ENCODE measurements at regions not wholly inside any gene's neighbourhood (a gene's known extent, or its start where the extent isn't known, plus 50 kb on each side); places are given as distances from the start of the nearest gene placed in this dataset.

- DNase-seq: no peak
These were observed 311.9 kb upstream of the SULF2 start for GRCh38 chr20:48096957-48097890.

- no peak for DNase-seq
These were observed 311.1 kb upstream of the SULF2 start for GRCh38 chr20:48096212-48096875.

- DNase-seq: no peak
These were observed 309.7 kb upstream of the SULF2 start for GRCh38 chr20:48094944-48095343.

- no peak for DNase-seq
These were observed 309.0 kb upstream of the SULF2 start for GRCh38 chr20:48094196-48094749.

GRCh38 chr20:48092596-48093280 is 307.5 kb upstream of the SULF2 start:
- no peak for DNase-seq

- no peak for DNase-seq
These were observed 305.5 kb upstream of the SULF2 start for GRCh38 chr20:48090784-48091183.

GRCh38 chr20:48090314-48090713 is 305.0 kb upstream of the SULF2 start:
- no peak for DNase-seq

GRCh38 chr20:48080583-48080982 is 295.3 kb upstream of the SULF2 start:
- DNase-seq: no peak

GRCh38 chr20:48079028-48079427 is 293.7 kb upstream of the SULF2 start:
- no peak for DNase-seq

GRCh38 chr20:48076747-48077146 is 291.5 kb upstream of the SULF2 start:
- no peak for DNase-seq

GRCh38 chr20:48076247-48076646 is 291.0 kb upstream of the SULF2 start:
- no peak for DNase-seq

GRCh38 chr20:48075591-48076174 is 290.4 kb upstream of the SULF2 start:
- no peak for DNase-seq

- no peak for DNase-seq
These were observed 285.8 kb upstream of the SULF2 start for GRCh38 chr20:48070991-48071652.

- no peak for DNase-seq
These were observed 284.3 kb upstream of the SULF2 start for GRCh38 chr20:48069596-48069995.

- no peak for DNase-seq
These were observed 281.6 kb upstream of the SULF2 start for GRCh38 chr20:48066851-48067250.

GRCh38 chr20:48066246-48066645 is 281.0 kb upstream of the SULF2 start:
- no peak for DNase-seq

GRCh38 chr20:48065833-48066232 is 280.6 kb upstream of the SULF2 start:
- DNase-seq: no peak

- no peak for DNase-seq
These were observed 279.6 kb upstream of the SULF2 start for GRCh38 chr20:48064929-48065328.

GRCh38 chr20:48060841-48061720 is 275.8 kb upstream of the SULF2 start:
- DNase-seq: no peak

- DNase-seq: no peak
These were observed 273.6 kb upstream of the SULF2 start for GRCh38 chr20:48058611-48059559.

Measured in activated CD4-positive, alpha-beta T cell treated with anti-CD3 and anti-CD28 coated beads, Interleukin-2, amount 50 U/mL, for 16 hours (primary cell).